HL-60 (cell line): ENCODE measurements at regions not wholly inside any gene's neighbourhood (a gene's known extent, or its start where the extent isn't known, plus 50 kb on each side); places are given as distances from the start of the nearest gene placed in this dataset.

Experiments
- CTCF ChIP-seq: IDR thresholded peaks from one replicate; pipeline ENCODE4 v1.5.1; 2011; ENCODE audit warnings: low read length, control low read depth, inconsistent platforms; ENCODE audit not compliant: insufficient read depth
- GABPA ChIP-seq: IDR thresholded peaks from 2 replicates; pipeline ENCODE4 v1.6.1; 2012; ENCODE audit warnings: low read depth
- POLR2AphosphoS5 ChIP-seq: IDR thresholded peaks from 2 replicates; pipeline ENCODE4 v1.6.1; 2012; ENCODE audit warnings: low read depth
- REST ChIP-seq: IDR thresholded peaks from 2 replicates; pipeline ENCODE4 v1.6.1; 2012; ENCODE audit warnings: low read depth; ENCODE audit not compliant: insufficient replicate concordance

GRCh38 chr17:52923658-52924057 lies 765.1 kb upstream of the CA10 start:
- TF ChIP-seq CTCF (no peak), POLR2AphosphoS5 (no peak), GABPA (no peak), REST (no peak)
